Neural cell (in vitro differentiated cells): ENCODE measurements at regions not wholly inside any gene's neighbourhood (a gene's known extent, or its start where the extent isn't known, plus 50 kb on each side); places are given as distances from the start of the nearest gene placed in this dataset.

Experiments
- H2AFZ ChIP-seq: fragments of 200-600, 300-800 bp; sonication (generic), shearing (Covaris generic); 2 replicates; pipeline ENCODE4 v1.6.0; 2014; ENCODE audit warnings: low read depth, mild to moderate bottlenecking, antibody characterized with exemption, low read length, moderate library complexity
- H3F3A ChIP-seq: fragments of 200-600 bp; shearing (Covaris generic); 2 replicates; pipeline ENCODE4 v1.6.1; 2016; ENCODE audit warnings: mild to moderate bottlenecking, moderate library complexity, mixed read lengths, antibody characterized with exemption, low read length; ENCODE audit not compliant: insufficient read depth, poor library complexity, severe bottlenecking
- H3K27ac ChIP-seq: fragments of 200-600, 300-800 bp; sonication (generic), shearing (Covaris generic); 2 replicates; pipeline ENCODE4 v1.5.1; 2014; ENCODE audit warnings: mild to moderate bottlenecking, low read length, moderate library complexity
- H3K27me3 ChIP-seq: fragments of 300-800, 200-600 bp; sonication (generic), shearing (Covaris generic); 2 replicates; pipeline ENCODE4 v1.6.0; 2014; ENCODE audit warnings: mild to moderate bottlenecking, low read depth, low read length, moderate library complexity; ENCODE audit not compliant: insufficient read depth
- H3K36me3 ChIP-seq: fragments of 300-800, 200-600 bp; sonication (generic), shearing (Covaris generic); 2 replicates; pipeline ENCODE4 v1.5.1; 2014; ENCODE audit warnings: mild to moderate bottlenecking, antibody characterized with exemption, low read length, moderate library complexity; ENCODE audit not compliant: insufficient read depth
- H3K4me2 ChIP-seq: fragments of 300-800, 200-600 bp; sonication (generic), shearing (Covaris generic); 2 replicates; pipeline ENCODE4 v1.6.0; 2014; ENCODE audit warnings: mild to moderate bottlenecking, low read length
- H3K4me3 ChIP-seq: fragments of 300-800, 200-600 bp; sonication (generic), shearing (Covaris generic); 2 replicates; pipeline ENCODE4 v1.5.1; 2014; ENCODE audit warnings: mild to moderate bottlenecking, low read length, moderate library complexity
- H3K79me2 ChIP-seq: fragments of 200-600 bp; shearing (Covaris generic); replicated peaks from 2 replicates; pipeline ENCODE4 v1.6.0; 2014; ENCODE audit warnings: mild to moderate bottlenecking, low read length, moderate library complexity; ENCODE audit not compliant: insufficient read depth
- H3K9ac ChIP-seq: fragments of 300-800, 200-600 bp; sonication (generic), shearing (Covaris generic); 2 replicates; pipeline ENCODE4 v1.6.1; 2016; ENCODE audit warnings: mild to moderate bottlenecking, low read length, mixed read lengths
- H3K9me2 ChIP-seq: fragments of 200-600 bp; shearing (Covaris generic); 2 replicates; pipeline ENCODE4 v1.6.1; 2016; ENCODE audit warnings: mild to moderate bottlenecking, low read length, mixed read lengths; ENCODE audit not compliant: insufficient read depth
- H3K9me3 ChIP-seq: fragments of 200-600, 300-800 bp; sonication (generic), shearing (Covaris generic); 2 replicates; pipeline ENCODE4 v1.6.1; 2016; ENCODE audit warnings: mild to moderate bottlenecking, mixed run types, low read length, moderate library complexity, mixed read lengths
- H4K20me1 ChIP-seq: fragments of 200-600 bp; shearing (Covaris generic); 2 replicates; pipeline ENCODE4 v1.6.1; 2016; ENCODE audit warnings: mild to moderate bottlenecking, mixed run types; ENCODE audit not compliant: insufficient read depth
- CTCF ChIP-seq: fragments of 450-650 bp; IDR thresholded peaks from 2 replicates; pipeline ENCODE4 v1.5.1; 2014; ENCODE audit warnings: antibody characterized with exemption, mild to moderate bottlenecking, moderate library complexity; ENCODE audit not compliant: poor library complexity, severe bottlenecking
- EP300 ChIP-seq: fragments of 450-650 bp; conservative IDR thresholded peaks from 2 replicates; pipeline ENCODE4 v1.6.1; 2014; ENCODE audit warnings: antibody characterized with exemption, mild to moderate bottlenecking, moderate library complexity; ENCODE audit not compliant: poor library complexity, severe bottlenecking
- EZH2 ChIP-seq: fragments of 200-600, 300-800 bp; shearing (Covaris generic), sonication (generic); IDR thresholded peaks from 2 replicates; pipeline ENCODE4 v1.6.1; 2014; ENCODE audit warnings: antibody characterized with exemption, low read length, borderline replicate concordance, mild to moderate bottlenecking; ENCODE audit not compliant: insufficient read depth, poor library complexity, severe bottlenecking
- MXI1 ChIP-seq: fragments of 450-650 bp; conservative IDR thresholded peaks from 2 replicates; pipeline ENCODE4 v1.6.1; 2014; ENCODE audit warnings: antibody characterized with exemption, mild to moderate bottlenecking; ENCODE audit not compliant: poor library complexity, severe bottlenecking
- POLR2AphosphoS5 ChIP-seq: IDR thresholded peaks from 2 replicates; pipeline ENCODE4 v1.6.1; 2012
- RAD21 ChIP-seq: fragments of 450-650 bp; conservative IDR thresholded peaks from 2 replicates; pipeline ENCODE4 v1.6.1; 2014; ENCODE audit warnings: antibody characterized with exemption, mild to moderate bottlenecking, moderate library complexity
- REST ChIP-seq: IDR thresholded peaks from 2 replicates; pipeline ENCODE4 v1.6.1; 2012; ENCODE audit warnings: borderline replicate concordance
- SMC3 ChIP-seq: fragments of 450-650 bp; conservative IDR thresholded peaks from 2 replicates; pipeline ENCODE4 v1.6.1; 2014; ENCODE audit warnings: antibody characterized with exemption, mild to moderate bottlenecking, moderate library complexity; ENCODE audit not compliant: poor library complexity
- TAF1 ChIP-seq: IDR thresholded peaks from 2 replicates; pipeline ENCODE4 v1.6.1; 2012; ENCODE audit warnings: low read depth

GRCh38 chr15:97501291-97501690 is 459.2 kb upstream of the ARRDC4 start:
- H4K20me1 ChIP-seq = no peaks in the 10 kb centered on the region
- no peaks in the 10 kb centered on the region for H3K9me2 ChIP-seq
- H3K36me3 ChIP-seq = no peaks in the 10 kb centered on the region
- no peak overlapping the region for H2AFZ ChIP-seq
- H3K9ac ChIP-seq = no peak overlapping the region
- TF ChIP-seq REST = no peak
- TF ChIP-seq CTCF = no peak
- TF ChIP-seq EZH2 = no peak
- no peak for TF ChIP-seq TAF1
- TF ChIP-seq MXI1 = no peak
- TF ChIP-seq SMC3 = no peak
- TF ChIP-seq EP300 = no peak
- no peak overlapping the region for H3K4me3 ChIP-seq
- no peaks in the 10 kb centered on the region for H3K9me3 ChIP-seq
- H3K27ac ChIP-seq = no peak overlapping the region
- H3K79me2 ChIP-seq = no peaks in the 10 kb centered on the region
- H3K27me3 ChIP-seq = no peaks in the 10 kb centered on the region
- no peaks in the 10 kb centered on the region for H3F3A ChIP-seq
- H3K4me2 ChIP-seq = no peak overlapping the region

GRCh38 chr15:97502038-97502437 is 458.5 kb upstream of the ARRDC4 start:
- Histone ChIP-seq H2AFZ (no peak overlapping the region), H4K20me1 (no peaks in the 10 kb centered on the region), H3K27me3 (no peaks in the 10 kb centered on the region), H3K79me2 (no peaks in the 10 kb centered on the region), H3K4me2 (no peak overlapping the region), H3K9me3 (no peaks in the 10 kb centered on the region), H3K27ac (no peak overlapping the region), H3K36me3 (no peaks in the 10 kb centered on the region), H3K9ac (no peak overlapping the region), H3K4me3 (no peak overlapping the region), H3F3A (no peaks in the 10 kb centered on the region), H3K9me2 (no peaks in the 10 kb centered on the region)
- no peak for TF ChIP-seq RAD21
- no peak for TF ChIP-seq CTCF
- no peak for TF ChIP-seq EP300
- no peak for TF ChIP-seq TAF1
- no peak for TF ChIP-seq MXI1
- TF ChIP-seq REST = no peak
- no peak for TF ChIP-seq SMC3
- TF ChIP-seq POLR2AphosphoS5 = no peak
- no peak for TF ChIP-seq EZH2
